GM19395 (cell line): ENCODE measurements at regions not wholly inside any gene's neighbourhood (a gene's known extent, or its start where the extent isn't known, plus 50 kb on each side); places are given as distances from the start of the nearest gene placed in this dataset.
A peak's percentile ranks its signal among the peaks of the same experiment; 100 is the strongest.

Source experiments
- ATAC-seq: cut with Tn5 transposase; IDR thresholded peaks from one replicate; pipeline ENCODE4 v1.9.1; 2021; ENCODE audit warnings: mild to moderate bottlenecking, moderate library complexity; ENCODE audit not compliant: unreplicated experiment

- ATAC-seq, result no peak
Measured at GRCh38 chr2:155830351-155830750, 502.2 kb downstream of the NR4A2 start.

- ATAC-seq, result no peak
Measured at GRCh38 chr2:155825876-155826275, 506.6 kb downstream of the NR4A2 start.

- ATAC-seq, result peak; percentile 94
Measured at GRCh38 chr2:155815851-155816250, 516.7 kb downstream of the NR4A2 start.

DNA sequence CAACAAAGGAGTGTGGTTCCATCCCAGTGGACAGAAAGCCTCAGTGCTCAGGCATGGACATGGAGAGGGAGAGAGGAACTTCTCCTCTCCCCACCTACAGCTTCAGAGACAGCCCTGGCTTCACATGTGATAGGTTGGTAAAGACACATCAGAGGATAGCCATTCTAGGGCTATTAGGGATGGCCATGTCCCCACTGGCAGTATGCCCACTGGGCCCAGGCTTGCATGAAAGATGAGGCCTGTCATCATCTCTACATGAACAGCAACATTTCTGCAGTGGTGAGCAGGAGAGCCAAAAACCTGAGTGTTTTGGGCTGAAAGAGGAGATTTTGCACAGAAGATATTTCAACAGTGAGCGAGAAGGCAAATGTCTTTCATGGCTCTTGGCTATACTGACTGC, 517.2 kb downstream of the NR4A2 start:
- no peak for ATAC-seq

- ATAC-seq, result no peak
Measured at GRCh38 chr2:155810411-155810810, 522.1 kb downstream of the NR4A2 start.

DNA sequence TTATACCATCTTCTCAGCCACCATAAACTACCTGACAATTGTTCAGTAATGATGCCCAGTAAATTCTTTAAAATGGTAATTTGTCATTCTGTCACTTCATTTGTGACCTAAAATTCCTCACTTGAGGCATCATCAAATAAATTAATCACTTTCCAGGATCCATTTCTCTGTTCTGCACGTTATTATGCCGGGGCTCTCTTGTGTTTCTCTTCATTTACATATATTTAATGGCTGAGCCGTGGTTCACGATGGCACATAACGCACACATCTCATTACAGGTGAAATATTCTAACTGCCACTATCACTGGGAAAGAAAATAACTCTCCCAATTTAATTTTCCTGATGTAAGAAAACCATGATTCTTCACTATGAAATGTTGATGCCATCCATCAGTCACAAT, 529.6 kb downstream of the NR4A2 start:
- ATAC-seq, result no peak

- no peak for ATAC-seq
Measured at GRCh38 chr2:155792666-155793065, 539.9 kb downstream of the NR4A2 start.

GRCh38 chr2:155770516-155770915, 562.0 kb downstream of the NR4A2 start:
- ATAC-seq, result no peak

DNA sequence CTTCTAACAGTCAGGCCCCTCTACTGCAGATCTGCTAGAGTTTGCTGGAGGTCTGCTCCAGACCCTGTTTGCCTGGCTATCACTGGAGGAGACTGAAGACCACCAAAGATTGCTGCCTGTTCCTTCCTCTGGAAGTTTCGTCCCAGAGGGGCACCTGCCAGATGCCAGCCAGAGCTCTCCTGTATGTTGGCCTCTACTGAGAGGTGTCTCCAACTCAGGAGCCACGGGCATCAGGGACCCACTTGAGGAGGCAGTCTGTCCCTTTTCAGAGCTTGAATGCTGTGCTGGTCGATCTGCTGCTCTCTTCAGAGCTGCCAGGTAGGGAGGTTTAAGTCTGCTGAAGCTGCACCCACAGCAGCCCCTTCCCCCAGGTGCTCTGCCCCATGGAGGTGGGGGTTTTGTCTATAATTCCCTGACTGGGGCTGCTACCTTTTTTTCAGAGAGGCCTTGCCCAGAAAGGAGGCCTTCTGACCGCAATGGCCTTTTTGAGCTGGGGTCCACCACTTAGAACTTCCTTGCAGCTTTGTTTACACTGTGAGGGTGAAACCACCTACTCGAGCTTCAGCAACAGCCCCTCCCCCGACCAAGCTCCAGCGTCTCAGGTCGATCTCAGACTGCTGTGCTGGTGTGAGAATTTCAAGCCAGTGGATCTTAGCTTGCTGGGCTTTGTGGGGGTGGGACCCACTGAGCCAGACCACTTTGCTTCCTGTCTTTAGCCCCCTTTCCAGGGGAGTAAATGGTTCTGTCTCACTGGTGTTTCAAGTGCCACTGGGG, 566.0 kb downstream of the NR4A2 start:
- ATAC-seq, result no peak

DNA sequence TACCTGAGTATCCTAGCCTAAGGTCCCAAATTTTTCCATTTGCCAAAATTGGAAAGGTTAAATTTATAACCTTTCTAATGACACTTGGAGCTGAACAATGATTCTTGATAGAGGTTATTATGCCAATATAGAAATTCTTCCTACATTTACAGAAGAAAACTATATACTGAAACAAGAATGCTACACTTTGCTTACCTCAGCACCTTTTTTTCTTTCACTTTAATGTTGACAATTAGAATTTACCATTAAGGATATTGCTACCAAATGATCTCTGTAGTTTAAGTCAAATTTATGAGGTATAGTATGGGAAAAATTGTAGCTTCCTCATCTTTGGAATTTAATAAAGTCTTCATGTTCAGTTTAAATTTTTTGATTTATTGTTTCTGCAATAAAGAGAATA, 577.0 kb downstream of the NR4A2 start:
- no peak for ATAC-seq

- no peak for ATAC-seq
Measured at GRCh38 chr2:155748131-155748530, 584.4 kb downstream of the NR4A2 start.

GRCh38 chr2:155747531-155747930, 585.0 kb downstream of the NR4A2 start:
- ATAC-seq, result no peak

DNA sequence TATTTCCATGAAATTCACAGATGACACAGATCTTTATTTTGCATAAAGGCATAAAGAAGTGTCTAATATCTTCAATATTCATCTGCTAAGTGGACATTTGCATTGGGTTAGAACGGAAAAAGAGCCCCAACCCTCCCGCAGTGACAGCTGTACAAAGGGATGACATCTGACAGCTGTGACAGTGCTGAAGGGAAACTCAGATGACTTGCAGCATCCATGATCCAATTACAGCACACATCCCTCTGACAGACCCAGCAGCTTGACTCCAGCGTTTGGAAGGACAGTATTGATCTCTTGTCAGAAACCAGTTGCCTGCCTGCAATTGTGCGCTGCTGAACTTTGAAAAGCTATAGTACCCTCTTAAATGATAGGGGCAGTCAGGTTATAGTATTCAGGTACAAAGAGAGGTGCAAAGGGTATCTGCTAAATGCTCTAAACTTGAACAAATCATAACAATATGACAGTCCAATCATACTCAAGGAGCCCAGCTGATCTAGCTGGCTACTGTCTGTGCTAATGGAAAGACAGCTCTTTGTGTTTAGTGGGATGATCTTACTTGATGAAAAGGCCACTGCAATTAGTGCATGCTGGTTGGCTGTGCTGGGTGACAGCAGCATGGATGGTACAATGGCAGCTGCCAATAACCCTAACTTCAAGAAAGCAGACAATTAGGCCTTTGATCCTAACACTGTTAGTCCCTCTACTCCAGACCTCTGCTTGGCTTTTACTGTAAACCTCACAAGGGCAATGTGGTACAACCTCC, 599.2 kb downstream of the NR4A2 start:
- ATAC-seq, result no peak

- ATAC-seq, result no peak
Measured at GRCh38 chr2:155730804-155731203, 601.7 kb downstream of the NR4A2 start.

DNA sequence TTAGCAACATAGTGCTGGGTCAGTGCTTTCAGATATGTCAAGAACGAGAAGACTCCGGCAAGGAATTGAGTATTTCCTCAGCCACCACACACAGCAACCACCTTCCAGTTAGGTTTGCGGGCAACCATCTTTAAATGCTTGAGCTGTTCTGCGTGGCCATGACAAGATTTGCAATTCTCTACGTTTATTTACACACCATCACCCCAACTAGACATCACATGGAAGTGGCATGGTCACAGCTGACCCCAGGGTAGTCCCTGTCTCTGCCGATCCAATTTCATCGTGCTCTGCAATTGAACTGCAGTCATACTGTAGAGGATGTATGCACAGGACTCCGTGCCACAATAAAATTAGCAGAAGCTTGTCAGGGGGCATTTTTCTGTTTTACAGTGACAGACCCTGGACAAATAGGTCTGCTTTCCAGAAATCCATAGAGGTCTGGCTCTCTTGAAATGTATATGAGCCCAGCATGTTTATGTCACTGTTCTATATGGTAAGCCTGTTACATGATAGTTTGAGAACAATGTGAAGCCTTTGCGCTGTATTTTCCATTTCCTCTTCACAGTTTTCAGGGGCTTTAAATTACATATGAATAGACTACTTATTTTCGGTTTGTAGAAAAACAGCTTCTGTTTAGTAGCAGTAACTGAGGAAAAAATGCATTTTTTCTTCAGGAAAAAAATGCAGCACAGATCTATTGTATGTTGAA, 605.2 kb downstream of the NR4A2 start:
- ATAC-seq, result no peak

DNA sequence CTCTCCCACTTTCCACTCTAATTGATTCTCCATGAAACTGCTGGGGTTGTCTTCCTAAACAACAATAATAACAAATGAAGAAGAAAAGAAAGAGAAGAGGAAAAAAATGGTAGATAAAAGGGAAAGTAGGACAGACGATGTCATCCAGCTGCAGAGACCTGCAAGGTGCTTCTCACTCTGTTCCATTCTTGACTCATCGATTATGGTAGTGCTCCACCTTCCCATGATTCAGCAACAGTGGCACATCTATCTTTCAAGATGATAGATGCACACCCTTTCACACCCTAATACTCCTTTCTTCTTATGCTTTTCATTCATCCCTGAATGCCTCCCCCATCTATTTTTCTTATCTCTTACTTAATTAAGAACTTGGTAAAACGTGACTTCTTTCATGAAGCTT, 610.2 kb downstream of the NR4A2 start:
- no peak for ATAC-seq

- no peak for ATAC-seq
Measured at GRCh38 chr2:155715705-155716104, 616.8 kb downstream of the NR4A2 start.

GRCh38 chr2:155714983-155715382, 617.5 kb downstream of the NR4A2 start:
- no peak for ATAC-seq

DNA sequence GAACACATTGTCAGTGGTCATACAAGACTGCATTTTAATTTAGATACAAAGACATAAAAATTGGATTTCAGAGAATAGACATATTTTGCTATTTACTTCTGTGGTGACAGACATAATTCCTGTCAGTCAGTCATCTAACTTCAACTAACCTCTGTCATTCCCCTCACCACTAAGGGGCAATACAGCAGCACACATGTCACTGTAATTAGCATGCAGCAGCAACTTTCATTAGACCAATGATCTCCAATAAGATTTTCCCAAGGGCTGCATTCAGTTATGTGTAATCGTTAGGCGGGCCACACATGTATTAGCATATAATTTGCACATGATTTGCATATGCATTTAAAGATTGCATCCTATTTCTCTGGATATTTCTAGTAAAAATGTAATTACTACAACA, 624.5 kb downstream of the NR4A2 start:
- no peak for ATAC-seq

DNA sequence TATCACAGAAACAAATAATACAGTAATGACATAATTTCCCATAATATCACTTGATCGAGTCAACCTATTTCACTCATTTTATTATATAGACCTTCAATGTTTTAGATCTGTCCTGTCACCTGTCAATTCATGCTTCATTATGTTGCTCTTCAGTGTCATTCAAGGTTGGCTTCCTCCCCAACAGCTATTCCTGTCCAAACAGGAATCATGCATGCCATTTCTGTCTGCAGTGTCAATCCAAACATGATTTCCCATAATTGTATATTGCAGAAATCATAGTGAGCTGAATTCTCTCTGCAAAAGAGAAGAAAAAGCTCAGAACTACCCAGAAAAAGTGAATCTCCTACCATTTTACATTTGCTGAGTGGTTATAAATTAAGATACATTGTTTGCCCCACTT, 628.6 kb downstream of the NR4A2 start:
- ATAC-seq, result no peak

DNA sequence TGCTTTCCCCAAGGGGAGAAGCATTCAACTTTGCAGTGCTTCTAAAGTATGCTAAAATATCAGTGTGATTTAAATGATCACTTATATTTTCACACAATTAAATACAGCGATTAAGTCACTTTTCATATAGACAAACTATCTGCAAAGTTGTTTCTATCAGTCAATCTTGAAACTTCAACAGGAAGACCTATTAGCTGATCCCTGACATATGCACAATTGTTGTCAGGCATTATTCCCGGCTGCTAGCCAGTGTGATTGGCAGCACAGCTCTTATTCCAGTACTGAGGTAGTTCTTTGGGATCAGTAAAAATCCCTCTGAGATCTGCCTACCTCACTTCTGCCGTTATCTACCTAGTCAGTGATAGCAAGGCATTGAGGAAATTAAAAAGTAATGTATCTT, 629.5 kb downstream of the NR4A2 start:
- ATAC-seq, result no peak

GRCh38 chr2:155701721-155702120, 630.8 kb downstream of the NR4A2 start:
- no peak for ATAC-seq
